WI38 (cell line): ENCODE measurements at regions not wholly inside any gene's neighbourhood (a gene's known extent, or its start where the extent isn't known, plus 50 kb on each side); places are given as distances from the start of the nearest gene placed in this dataset.

Experiments used
- H3K4me3 ChIP-seq: 2 replicates; pipeline ENCODE4 v1.5.1; 2011; ENCODE audit warnings: low read depth, mild to moderate bottlenecking, control low read depth, low read length
- CTCF ChIP-seq: IDR thresholded peaks from 2 replicates; pipeline ENCODE4 v1.5.1; 2012; ENCODE audit warnings: low read depth, mild to moderate bottlenecking, control low read depth, low read length

- TF ChIP-seq CTCF: no peak
Measured at GRCh38 chr4:170750519-170750918, 660.8 kb upstream of the AADAT start.

GRCh38 chr4:170748975-170749374 lies 659.2 kb upstream of the AADAT start:
- TF ChIP-seq CTCF: no peak
- no peak overlapping the region for H3K4me3 ChIP-seq

More at GRCh38 chr4:170750519-170750918, 660.8 kb upstream of the AADAT start:
- no peak overlapping the region for H3K4me3 ChIP-seq

GRCh38 chr4:170743633-170744032 lies 653.9 kb upstream of the AADAT start:
- no peak for TF ChIP-seq CTCF
- no peak overlapping the region for H3K4me3 ChIP-seq

GRCh38 chr4:170741856-170742255 lies 652.1 kb upstream of the AADAT start:
- TF ChIP-seq CTCF: no peak
- H3K4me3 ChIP-seq: no peak overlapping the region

GRCh38 chr4:170736710-170737109 lies 647.0 kb upstream of the AADAT start:
- H3K4me3 ChIP-seq: no peak overlapping the region
- no peak for TF ChIP-seq CTCF

GRCh38 chr4:170729897-170730296 lies 640.1 kb upstream of the AADAT start:
- no peak overlapping the region for H3K4me3 ChIP-seq
- TF ChIP-seq CTCF: no peak

GRCh38 chr4:170729236-170729635 lies 639.5 kb upstream of the AADAT start:
- no peak overlapping the region for H3K4me3 ChIP-seq
- TF ChIP-seq CTCF: no peak
